ENCODE measurements at regions not wholly inside any gene's neighbourhood (a gene's known extent, or its start where the extent isn't known, plus 50 kb on each side); places are given as distances from the start of the nearest gene placed in this dataset.
"Not testable (repeated sequence)": the region's sequence is repeated elsewhere in the genome, so short reads cannot be mapped to it uniquely, and the experiment has no call there.

- not testable (repeated sequence) for DNase-seq
These were observed 624.3 kb upstream of the CCDC179 start for GRCh38 chr11:23484618-23485017.

DNA sequence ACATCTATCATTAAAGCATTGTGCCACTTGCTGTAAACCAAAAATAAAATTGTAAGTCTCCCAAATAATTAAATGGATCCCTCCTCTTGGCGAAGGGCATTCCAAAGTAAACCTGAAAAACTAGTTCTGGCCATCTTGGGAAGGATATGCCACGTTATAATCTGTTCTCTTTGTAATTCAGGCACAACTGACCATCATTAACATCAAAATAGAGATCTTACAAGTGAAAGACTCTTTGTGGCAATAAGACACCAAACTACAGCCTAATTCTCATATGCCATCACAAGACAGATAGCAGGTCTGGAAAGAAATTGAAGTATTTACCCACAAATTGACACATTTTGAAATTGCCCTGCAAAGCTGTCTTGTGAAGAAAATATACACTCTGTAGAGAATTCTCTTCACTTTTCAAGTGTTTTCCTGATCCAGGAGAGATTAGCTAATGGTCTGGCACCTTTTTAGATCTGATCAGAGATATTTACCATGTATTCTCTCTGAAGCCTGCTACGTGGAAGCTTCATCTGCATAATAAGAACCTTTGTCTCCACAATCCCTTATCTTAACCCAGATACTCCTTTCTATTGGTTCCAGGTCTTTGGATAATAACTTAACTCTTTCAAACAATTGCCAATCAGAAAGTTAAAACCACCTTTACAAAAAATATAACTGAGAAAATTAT is 630.4 kb upstream of the CCDC179 start:
- no peak for DNase-seq

GRCh38 chr11:23494981-23495380 is 634.7 kb upstream of the CCDC179 start:
- no peak for DNase-seq

DNA sequence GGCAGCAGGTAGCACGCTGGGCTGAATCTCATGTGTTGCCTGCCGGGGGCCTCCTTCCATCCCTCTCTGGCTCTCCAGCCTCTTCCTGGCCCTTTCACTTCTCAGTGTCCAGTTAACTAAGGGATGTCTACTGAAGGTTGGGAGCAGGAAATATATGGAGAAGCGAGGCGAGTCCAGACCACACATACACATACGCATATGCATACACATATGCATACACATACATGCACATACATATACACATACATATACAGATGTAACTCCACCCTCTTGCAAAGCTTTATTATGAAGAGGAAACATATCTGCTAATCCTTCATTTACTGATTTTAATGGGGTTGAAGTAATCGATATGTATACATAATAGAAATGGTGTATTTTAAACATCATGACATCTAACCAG is 636.1 kb upstream of the CCDC179 start:
- no peak for DNase-seq

GRCh38 chr11:23497040-23497439 is 636.8 kb upstream of the CCDC179 start:
- no peak for DNase-seq

DNA sequence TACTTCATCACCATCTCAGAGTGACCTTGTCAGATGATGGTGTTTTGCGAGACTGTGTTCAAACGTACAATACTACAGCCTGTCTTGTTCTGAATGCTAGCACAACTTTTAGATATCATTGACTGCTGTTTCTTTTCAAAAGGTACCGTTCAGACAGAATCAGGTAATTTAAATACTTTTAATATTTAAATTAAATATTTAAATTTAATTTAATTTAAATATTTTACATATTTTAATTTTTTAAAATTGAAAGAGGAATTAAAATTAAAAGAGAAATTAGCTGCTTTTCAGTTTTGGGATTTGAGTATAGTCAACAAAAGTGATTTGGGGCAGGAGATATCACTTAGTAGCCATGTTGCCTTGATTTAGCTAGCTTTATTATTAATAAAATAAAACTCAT is 642.1 kb upstream of the CCDC179 start:
- no peak for DNase-seq

GRCh38 chr11:23502826-23503225 is 642.6 kb upstream of the CCDC179 start:
- no peak for DNase-seq

- no peak for DNase-seq
These were observed 648.7 kb upstream of the CCDC179 start for GRCh38 chr11:23509023-23509422.

GRCh38 chr11:23509821-23510220 is 649.5 kb upstream of the CCDC179 start:
- no peak for DNase-seq

- no peak for DNase-seq
These were observed 658.9 kb upstream of the CCDC179 start for GRCh38 chr11:23519194-23519593.

- DNase-seq: no peak
These were observed 660.1 kb upstream of the CCDC179 start for GRCh38 chr11:23520226-23520960.

- DNase-seq: no peak
These were observed 676.6 kb upstream of the CCDC179 start for GRCh38 chr11:23536907-23537306.

GRCh38 chr11:23539556-23539955 is 679.3 kb upstream of the CCDC179 start:
- DNase-seq: no peak

- peak; percentile 58 for DNase-seq
These were observed 679.9 kb upstream of the CCDC179 start for GRCh38 chr11:23540101-23540561.

DNA sequence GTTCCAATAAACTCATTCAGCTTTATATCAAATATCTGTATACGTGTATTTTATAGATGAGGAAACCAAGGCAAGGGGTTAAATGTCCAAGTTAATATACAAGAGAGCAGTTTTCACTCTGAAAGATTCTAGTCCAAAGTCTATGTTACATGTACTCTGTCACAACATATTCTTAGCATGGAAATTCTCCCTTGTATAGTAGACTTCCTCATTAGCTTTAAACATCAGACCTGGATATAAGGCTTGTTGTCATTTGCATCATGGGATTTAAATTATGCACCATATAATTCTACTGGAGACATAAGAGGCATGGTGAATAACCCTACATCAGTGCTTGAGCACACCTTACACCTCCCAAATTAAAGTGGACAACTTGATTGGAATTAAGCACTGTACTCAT is 681.9 kb upstream of the CCDC179 start:
- no peak for DNase-seq

- DNase-seq: no peak
These were observed 682.5 kb upstream of the CCDC179 start for GRCh38 chr11:23542816-23543215.

GRCh38 chr11:23543651-23544222 is 683.5 kb upstream of the CCDC179 start:
- DNase-seq: peak; percentile 13

DNA sequence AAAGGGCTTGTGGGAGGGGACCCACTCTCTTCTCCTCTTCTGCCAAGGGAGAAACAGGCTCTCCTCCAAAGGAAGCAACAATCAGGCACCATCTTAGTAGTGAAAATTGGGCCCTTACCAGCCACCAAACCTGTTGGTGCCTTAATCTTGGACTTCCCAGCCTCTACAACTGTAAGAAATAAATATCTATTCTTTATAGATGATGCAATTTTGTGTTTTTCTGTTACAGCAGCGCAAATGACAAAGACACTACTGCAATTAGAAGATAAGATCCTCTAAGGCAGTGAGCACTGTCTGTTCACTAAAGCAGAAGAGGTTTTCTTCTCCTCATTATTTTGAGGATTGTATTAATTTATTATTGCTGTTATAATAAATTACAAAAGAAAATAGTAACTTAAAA is 691.4 kb upstream of the CCDC179 start:
- DNase-seq: no peak

GRCh38 chr11:23554002-23554401 is 693.7 kb upstream of the CCDC179 start:
- no peak for DNase-seq

GRCh38 chr11:23555085-23555484 is 694.8 kb upstream of the CCDC179 start:
- peak; percentile 44 for DNase-seq

GRCh38 chr11:23556163-23556750 is 696.0 kb upstream of the CCDC179 start:
- DNase-seq: no peak

GRCh38 chr11:23563591-23563990 is 703.3 kb upstream of the CCDC179 start:
- no peak for DNase-seq

GRCh38 chr11:23564370-23564769 is 704.1 kb upstream of the CCDC179 start:
- DNase-seq: no peak

DNA sequence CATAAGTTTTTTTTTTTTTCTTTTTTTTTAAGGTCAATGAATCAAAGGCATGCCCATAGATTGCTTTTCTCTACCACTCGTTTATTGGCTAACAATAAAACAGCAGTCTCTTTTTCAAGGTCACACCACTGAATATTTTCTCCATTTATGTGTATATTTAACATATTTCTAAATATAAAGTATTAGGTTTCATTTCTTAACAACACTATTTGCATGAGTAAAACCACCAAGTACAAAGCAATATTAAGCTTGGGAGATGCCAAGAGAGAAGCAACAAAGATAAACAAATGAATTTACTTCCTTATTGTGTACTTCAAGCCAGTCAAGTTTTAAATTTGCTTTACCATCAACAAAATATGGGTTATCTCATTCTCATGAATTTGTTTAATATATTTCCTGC is 708.9 kb upstream of the CCDC179 start:
- no peak for DNase-seq
